Neural cell (in vitro differentiated cells): ENCODE measurements at regions not wholly inside any gene's neighbourhood (a gene's known extent, or its start where the extent isn't known, plus 50 kb on each side); places are given as distances from the start of the nearest gene placed in this dataset.

Experiments
- SMC3 ChIP-seq: fragments of 450-650 bp; conservative IDR thresholded peaks from 2 replicates; pipeline ENCODE4 v1.6.1; 2014; ENCODE audit warnings: antibody characterized with exemption, mild to moderate bottlenecking, moderate library complexity; ENCODE audit not compliant: poor library complexity
- TF ChIP-seq, protein P1 (sequence below): fragments of 450-650 bp; IDR thresholded peaks from 2 replicates; pipeline ENCODE4 v1.5.1; 2014; ENCODE audit warnings: antibody characterized with exemption, mild to moderate bottlenecking, moderate library complexity; ENCODE audit not compliant: poor library complexity, severe bottlenecking

- TF ChIP-seq, protein P1, sequence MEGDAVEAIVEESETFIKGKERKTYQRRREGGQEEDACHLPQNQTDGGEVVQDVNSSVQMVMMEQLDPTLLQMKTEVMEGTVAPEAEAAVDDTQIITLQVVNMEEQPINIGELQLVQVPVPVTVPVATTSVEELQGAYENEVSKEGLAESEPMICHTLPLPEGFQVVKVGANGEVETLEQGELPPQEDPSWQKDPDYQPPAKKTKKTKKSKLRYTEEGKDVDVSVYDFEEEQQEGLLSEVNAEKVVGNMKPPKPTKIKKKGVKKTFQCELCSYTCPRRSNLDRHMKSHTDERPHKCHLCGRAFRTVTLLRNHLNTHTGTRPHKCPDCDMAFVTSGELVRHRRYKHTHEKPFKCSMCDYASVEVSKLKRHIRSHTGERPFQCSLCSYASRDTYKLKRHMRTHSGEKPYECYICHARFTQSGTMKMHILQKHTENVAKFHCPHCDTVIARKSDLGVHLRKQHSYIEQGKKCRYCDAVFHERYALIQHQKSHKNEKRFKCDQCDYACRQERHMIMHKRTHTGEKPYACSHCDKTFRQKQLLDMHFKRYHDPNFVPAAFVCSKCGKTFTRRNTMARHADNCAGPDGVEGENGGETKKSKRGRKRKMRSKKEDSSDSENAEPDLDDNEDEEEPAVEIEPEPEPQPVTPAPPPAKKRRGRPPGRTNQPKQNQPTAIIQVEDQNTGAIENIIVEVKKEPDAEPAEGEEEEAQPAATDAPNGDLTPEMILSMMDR = no peak
- no peak for TF ChIP-seq SMC3
Observed at GRCh38 chr15:97224191-97224641, 736.3 kb upstream of the ARRDC4 start.
